ENCODE measurements at regions not wholly inside any gene's neighbourhood (a gene's known extent, or its start where the extent isn't known, plus 50 kb on each side); places are given as distances from the start of the nearest gene placed in this dataset.

DNA sequence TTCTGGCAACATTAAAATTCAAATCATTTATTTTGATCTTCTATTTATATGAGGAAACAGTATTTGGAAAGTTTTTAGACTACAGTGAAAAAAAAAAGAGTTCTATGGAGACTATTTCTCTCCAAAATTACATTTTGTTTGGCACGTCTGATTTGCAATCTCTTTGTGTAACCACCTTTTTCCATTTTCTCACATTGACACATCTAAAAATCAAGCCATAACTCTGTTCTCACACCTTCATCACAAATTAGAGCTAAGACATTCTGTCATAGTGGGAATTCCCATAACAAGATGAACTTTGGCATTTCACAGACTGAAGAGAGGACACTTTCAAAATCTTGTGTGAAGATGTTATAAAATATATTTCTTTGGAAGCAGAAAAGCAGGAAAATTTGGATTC is 468.9 kb downstream of the GRIA2 start:
- TF ChIP-seq ZNF449 (tag by site-specific recombination; IDR thresholded peaks at IDR 0.05) (no peak), ZNF624 (tag by site-specific recombination; IDR thresholded peaks at IDR 0.05) (no peak), ZFP3 (tag by site-specific recombination; IDR thresholded peaks at IDR 0.05; ENCODE audit: low read depth) (no peak), ZSCAN30 (tag by site-specific recombination; IDR thresholded peaks at IDR 0.05) (no peak), ZNF514 (tag by site-specific recombination; IDR thresholded peaks at IDR 0.05) (no peak), ZBTB10 (tag by site-specific recombination; IDR thresholded peaks at IDR 0.05) (no peak), ZNF211 (tag by site-specific recombination; IDR thresholded peaks at IDR 0.05; ENCODE audit: low read depth) (no peak), ZNF621 (tag by site-specific recombination; IDR thresholded peaks at IDR 0.05) (no peak)
- TF ChIP-seq, protein P1, sequence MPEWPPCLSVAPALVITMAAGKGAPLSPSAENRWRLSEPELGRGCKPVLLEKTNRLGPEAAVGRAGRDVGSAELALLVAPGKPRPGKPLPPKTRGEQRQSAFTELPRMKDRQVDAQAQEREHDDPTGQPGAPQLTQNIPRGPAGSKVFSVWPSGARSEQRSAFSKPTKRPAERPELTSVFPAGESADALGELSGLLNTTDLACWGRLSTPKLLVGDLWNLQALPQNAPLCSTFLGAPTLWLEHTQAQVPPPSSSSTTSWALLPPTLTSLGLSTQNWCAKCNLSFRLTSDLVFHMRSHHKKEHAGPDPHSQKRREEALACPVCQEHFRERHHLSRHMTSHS (tag by site-specific recombination; IDR thresholded peaks at IDR 0.05), result no peak
- TF ChIP-seq, protein P2, sequence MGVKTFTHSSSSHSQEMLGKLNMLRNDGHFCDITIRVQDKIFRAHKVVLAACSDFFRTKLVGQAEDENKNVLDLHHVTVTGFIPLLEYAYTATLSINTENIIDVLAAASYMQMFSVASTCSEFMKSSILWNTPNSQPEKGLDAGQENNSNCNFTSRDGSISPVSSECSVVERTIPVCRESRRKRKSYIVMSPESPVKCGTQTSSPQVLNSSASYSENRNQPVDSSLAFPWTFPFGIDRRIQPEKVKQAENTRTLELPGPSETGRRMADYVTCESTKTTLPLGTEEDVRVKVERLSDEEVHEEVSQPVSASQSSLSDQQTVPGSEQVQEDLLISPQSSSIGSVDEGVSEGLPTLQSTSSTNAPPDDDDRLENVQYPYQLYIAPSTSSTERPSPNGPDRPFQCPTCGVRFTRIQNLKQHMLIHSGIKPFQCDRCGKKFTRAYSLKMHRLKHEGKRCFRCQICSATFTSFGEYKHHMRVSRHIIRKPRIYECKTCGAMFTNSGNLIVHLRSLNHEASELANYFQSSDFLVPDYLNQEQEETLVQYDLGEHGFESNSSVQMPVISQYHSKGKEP (tag by site-specific recombination; IDR thresholded peaks at IDR 0.05), result no peak
- Histone ChIP-seq H3K36me3 (ENCODE audit: control insufficient read depth in 2 of 2, insufficient read depth in 1 of 2, low read length in 2 of 2) (no peaks in the 10 kb centered on the region), H3K4me1 (ENCODE audit: control insufficient read depth, insufficient read depth, low read length) (no peaks in the 10 kb centered on the region), H3K9me3 (ENCODE audit: control insufficient read depth, insufficient read depth, low read depth, low read length) (no peaks in the 10 kb centered on the region), H3K27ac (ENCODE audit: extremely low read depth, low read depth, low read length) (no peak overlapping the region), H3K4me3 (ENCODE audit: low read depth, low read length) (no peak overlapping the region)
- CTCF ChIA-PET, result no interaction called here
- POLR2A ChIA-PET, result no interaction called here

GRCh38 chr4:157687971-157688370 is 467.4 kb downstream of the GRIA2 start:
- CTCF ChIA-PET, result no interaction called here
- no peak overlapping the region for H3K4me3 ChIP-seq (ENCODE audit: low read depth, low read length)
- H3K9me3 ChIP-seq (ENCODE audit: control insufficient read depth, insufficient read depth, low read depth, low read length), result no peaks in the 10 kb centered on the region
- H3K4me1 ChIP-seq (ENCODE audit: control insufficient read depth, insufficient read depth, low read length), result no peaks in the 10 kb centered on the region
- no peak overlapping the region for H3K27ac ChIP-seq (ENCODE audit: extremely low read depth, low read depth, low read length)
- POLR2A ChIA-PET, result no interaction called here
- no peaks in the 10 kb centered on the region for H3K36me3 ChIP-seq (ENCODE audit: control insufficient read depth in 2 of 2, insufficient read depth in 1 of 2, low read length in 2 of 2)
- TF ChIP-seq KLF8 (tag by site-specific recombination; IDR thresholded peaks at IDR 0.05) (no peak), ZNF391 (tag by site-specific recombination; IDR thresholded peaks at IDR 0.05; ENCODE audit: borderline replicate concordance, low read depth) (no peak), OVOL3 (tag by site-specific recombination; IDR thresholded peaks at IDR 0.05) (no peak), SCRT1 (tag by site-specific recombination; IDR thresholded peaks at IDR 0.05; ENCODE audit: borderline replicate concordance) (no peak), ZNF521 (tag by site-specific recombination; IDR thresholded peaks at IDR 0.05) (no peak), EGR2 (tag by site-specific recombination; IDR thresholded peaks at IDR 0.05; ENCODE audit: low read depth) (no peak), ZNF558 (tag by site-specific recombination; IDR thresholded peaks at IDR 0.05) (no peak), AEBP2 (tag by site-specific recombination; IDR thresholded peaks at IDR 0.05; ENCODE audit: borderline replicate concordance) (no peak), ZNF560 (tag by site-specific recombination; IDR thresholded peaks at IDR 0.05; ENCODE audit: borderline replicate concordance) (no peak), SP3 (tag by site-specific recombination; IDR thresholded peaks at IDR 0.05) (no peak), ZNF202 (tag by site-specific recombination; IDR thresholded peaks at IDR 0.05; ENCODE audit: borderline replicate concordance) (no peak), ZSCAN30 (tag by site-specific recombination; IDR thresholded peaks at IDR 0.05) (no peak), ZNF10 (tag by site-specific recombination; IDR thresholded peaks at IDR 0.05) (no peak), ZBTB48 (tag by site-specific recombination; IDR thresholded peaks at IDR 0.05) (no peak)
- TF ChIP-seq, protein P3, sequence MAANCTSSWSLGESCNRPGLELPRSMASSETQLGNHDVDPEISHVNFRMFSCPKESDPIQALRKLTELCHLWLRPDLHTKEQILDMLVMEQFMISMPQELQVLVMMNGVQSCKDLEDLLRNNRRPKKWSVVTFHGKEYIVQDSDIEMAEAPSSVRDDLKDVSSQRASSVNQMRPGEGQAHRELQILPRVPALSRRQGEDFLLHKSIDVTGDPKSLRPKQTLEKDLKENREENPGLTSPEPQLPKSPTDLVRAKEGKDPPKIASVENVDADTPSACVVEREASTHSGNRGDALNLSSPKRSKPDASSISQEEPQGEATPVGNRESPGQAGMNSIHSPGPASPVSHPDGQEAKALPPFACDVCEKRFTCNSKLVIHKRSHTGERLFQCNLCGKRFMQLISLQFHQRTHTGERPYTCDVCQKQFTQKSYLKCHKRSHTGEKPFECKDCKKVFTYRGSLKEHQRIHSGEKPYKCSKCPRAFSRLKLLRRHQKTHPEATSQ (tag by site-specific recombination; IDR thresholded peaks at IDR 0.05), result no peak
- TF ChIP-seq, protein P4, sequence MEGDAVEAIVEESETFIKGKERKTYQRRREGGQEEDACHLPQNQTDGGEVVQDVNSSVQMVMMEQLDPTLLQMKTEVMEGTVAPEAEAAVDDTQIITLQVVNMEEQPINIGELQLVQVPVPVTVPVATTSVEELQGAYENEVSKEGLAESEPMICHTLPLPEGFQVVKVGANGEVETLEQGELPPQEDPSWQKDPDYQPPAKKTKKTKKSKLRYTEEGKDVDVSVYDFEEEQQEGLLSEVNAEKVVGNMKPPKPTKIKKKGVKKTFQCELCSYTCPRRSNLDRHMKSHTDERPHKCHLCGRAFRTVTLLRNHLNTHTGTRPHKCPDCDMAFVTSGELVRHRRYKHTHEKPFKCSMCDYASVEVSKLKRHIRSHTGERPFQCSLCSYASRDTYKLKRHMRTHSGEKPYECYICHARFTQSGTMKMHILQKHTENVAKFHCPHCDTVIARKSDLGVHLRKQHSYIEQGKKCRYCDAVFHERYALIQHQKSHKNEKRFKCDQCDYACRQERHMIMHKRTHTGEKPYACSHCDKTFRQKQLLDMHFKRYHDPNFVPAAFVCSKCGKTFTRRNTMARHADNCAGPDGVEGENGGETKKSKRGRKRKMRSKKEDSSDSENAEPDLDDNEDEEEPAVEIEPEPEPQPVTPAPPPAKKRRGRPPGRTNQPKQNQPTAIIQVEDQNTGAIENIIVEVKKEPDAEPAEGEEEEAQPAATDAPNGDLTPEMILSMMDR (tag by site-specific recombination; IDR thresholded peaks at IDR 0.05), result no peak
